Erythroblast (primary cell): ENCODE measurements at regions not wholly inside any gene's neighbourhood (a gene's known extent, or its start where the extent isn't known, plus 50 kb on each side); places are given as distances from the start of the nearest gene placed in this dataset.

Experiments used
- GATA1 ChIP-seq: IDR thresholded peaks from 2 replicates; pipeline ENCODE4 v1.6.1; 2011; ENCODE audit warnings: low read depth, mild to moderate bottlenecking, control low read depth, low read length, moderate library complexity
- POLR2A ChIP-seq: IDR thresholded peaks from 2 replicates; pipeline ENCODE4 v1.6.1; 2011; ENCODE audit warnings: mild to moderate bottlenecking, low read length

DNA sequence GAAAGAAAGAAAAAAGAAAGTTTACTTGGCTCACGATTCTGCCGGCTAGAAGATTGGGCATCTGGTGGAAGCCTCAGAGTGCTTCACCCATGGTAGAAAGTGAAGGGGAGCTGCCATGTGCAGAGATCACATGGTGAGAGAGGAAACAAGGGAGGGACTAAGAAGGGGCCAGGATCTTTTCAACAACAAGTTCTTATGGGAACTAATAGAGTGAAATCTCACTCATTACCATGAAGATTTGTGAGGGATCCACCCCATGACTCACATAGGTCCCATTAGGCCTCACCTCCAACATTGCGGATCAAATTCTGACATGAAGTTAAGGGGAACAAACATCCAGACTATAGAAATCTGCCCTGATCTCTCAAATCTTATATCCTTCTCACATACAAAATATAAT lies 61.3 kb upstream of the UGT8 start:
- no peak for TF ChIP-seq POLR2A
- no peak for TF ChIP-seq GATA1
